Neural cell (in vitro differentiated cells): ENCODE measurements at regions not wholly inside any gene's neighbourhood (a gene's known extent, or its start where the extent isn't known, plus 50 kb on each side); places are given as distances from the start of the nearest gene placed in this dataset.

Experiments used
- H2AFZ ChIP-seq: fragments of 200-600, 300-800 bp; sonication (generic), shearing (Covaris generic); 2 replicates; pipeline ENCODE4 v1.6.0; 2014; ENCODE audit warnings: low read depth, mild to moderate bottlenecking, antibody characterized with exemption, low read length, moderate library complexity
- H3F3A ChIP-seq: fragments of 200-600 bp; shearing (Covaris generic); 2 replicates; pipeline ENCODE4 v1.6.1; 2016; ENCODE audit warnings: mild to moderate bottlenecking, moderate library complexity, mixed read lengths, antibody characterized with exemption, low read length; ENCODE audit not compliant: insufficient read depth, poor library complexity, severe bottlenecking
- H3K27ac ChIP-seq: fragments of 200-600, 300-800 bp; sonication (generic), shearing (Covaris generic); 2 replicates; pipeline ENCODE4 v1.5.1; 2014; ENCODE audit warnings: mild to moderate bottlenecking, low read length, moderate library complexity
- H3K27me3 ChIP-seq: fragments of 300-800, 200-600 bp; sonication (generic), shearing (Covaris generic); 2 replicates; pipeline ENCODE4 v1.6.0; 2014; ENCODE audit warnings: mild to moderate bottlenecking, low read depth, low read length, moderate library complexity; ENCODE audit not compliant: insufficient read depth
- H3K36me3 ChIP-seq: fragments of 300-800, 200-600 bp; sonication (generic), shearing (Covaris generic); 2 replicates; pipeline ENCODE4 v1.5.1; 2014; ENCODE audit warnings: mild to moderate bottlenecking, antibody characterized with exemption, low read length, moderate library complexity; ENCODE audit not compliant: insufficient read depth
- H3K4me2 ChIP-seq: fragments of 300-800, 200-600 bp; sonication (generic), shearing (Covaris generic); 2 replicates; pipeline ENCODE4 v1.6.0; 2014; ENCODE audit warnings: mild to moderate bottlenecking, low read length
- H3K4me3 ChIP-seq: fragments of 300-800, 200-600 bp; sonication (generic), shearing (Covaris generic); 2 replicates; pipeline ENCODE4 v1.5.1; 2014; ENCODE audit warnings: mild to moderate bottlenecking, low read length, moderate library complexity
- H3K79me2 ChIP-seq: fragments of 200-600 bp; shearing (Covaris generic); replicated peaks from 2 replicates; pipeline ENCODE4 v1.6.0; 2014; ENCODE audit warnings: mild to moderate bottlenecking, low read length, moderate library complexity; ENCODE audit not compliant: insufficient read depth
- H3K9ac ChIP-seq: fragments of 300-800, 200-600 bp; sonication (generic), shearing (Covaris generic); 2 replicates; pipeline ENCODE4 v1.6.1; 2016; ENCODE audit warnings: mild to moderate bottlenecking, low read length, mixed read lengths
- H3K9me2 ChIP-seq: fragments of 200-600 bp; shearing (Covaris generic); 2 replicates; pipeline ENCODE4 v1.6.1; 2016; ENCODE audit warnings: mild to moderate bottlenecking, low read length, mixed read lengths; ENCODE audit not compliant: insufficient read depth
- H3K9me3 ChIP-seq: fragments of 200-600, 300-800 bp; sonication (generic), shearing (Covaris generic); 2 replicates; pipeline ENCODE4 v1.6.1; 2016; ENCODE audit warnings: mild to moderate bottlenecking, mixed run types, low read length, moderate library complexity, mixed read lengths
- H4K20me1 ChIP-seq: fragments of 200-600 bp; shearing (Covaris generic); 2 replicates; pipeline ENCODE4 v1.6.1; 2016; ENCODE audit warnings: mild to moderate bottlenecking, mixed run types; ENCODE audit not compliant: insufficient read depth
- CTCF ChIP-seq: fragments of 450-650 bp; IDR thresholded peaks from 2 replicates; pipeline ENCODE4 v1.5.1; 2014; ENCODE audit warnings: antibody characterized with exemption, mild to moderate bottlenecking, moderate library complexity; ENCODE audit not compliant: poor library complexity, severe bottlenecking
- EP300 ChIP-seq: fragments of 450-650 bp; conservative IDR thresholded peaks from 2 replicates; pipeline ENCODE4 v1.6.1; 2014; ENCODE audit warnings: antibody characterized with exemption, mild to moderate bottlenecking, moderate library complexity; ENCODE audit not compliant: poor library complexity, severe bottlenecking
- EZH2 ChIP-seq: fragments of 200-600, 300-800 bp; shearing (Covaris generic), sonication (generic); IDR thresholded peaks from 2 replicates; pipeline ENCODE4 v1.6.1; 2014; ENCODE audit warnings: antibody characterized with exemption, low read length, borderline replicate concordance, mild to moderate bottlenecking; ENCODE audit not compliant: insufficient read depth, poor library complexity, severe bottlenecking
- MXI1 ChIP-seq: fragments of 450-650 bp; conservative IDR thresholded peaks from 2 replicates; pipeline ENCODE4 v1.6.1; 2014; ENCODE audit warnings: antibody characterized with exemption, mild to moderate bottlenecking; ENCODE audit not compliant: poor library complexity, severe bottlenecking
- POLR2AphosphoS5 ChIP-seq: IDR thresholded peaks from 2 replicates; pipeline ENCODE4 v1.6.1; 2012
- RAD21 ChIP-seq: fragments of 450-650 bp; conservative IDR thresholded peaks from 2 replicates; pipeline ENCODE4 v1.6.1; 2014; ENCODE audit warnings: antibody characterized with exemption, mild to moderate bottlenecking, moderate library complexity
- REST ChIP-seq: IDR thresholded peaks from 2 replicates; pipeline ENCODE4 v1.6.1; 2012; ENCODE audit warnings: borderline replicate concordance
- SMC3 ChIP-seq: fragments of 450-650 bp; conservative IDR thresholded peaks from 2 replicates; pipeline ENCODE4 v1.6.1; 2014; ENCODE audit warnings: antibody characterized with exemption, mild to moderate bottlenecking, moderate library complexity; ENCODE audit not compliant: poor library complexity
- TAF1 ChIP-seq: IDR thresholded peaks from 2 replicates; pipeline ENCODE4 v1.6.1; 2012; ENCODE audit warnings: low read depth

DNA sequence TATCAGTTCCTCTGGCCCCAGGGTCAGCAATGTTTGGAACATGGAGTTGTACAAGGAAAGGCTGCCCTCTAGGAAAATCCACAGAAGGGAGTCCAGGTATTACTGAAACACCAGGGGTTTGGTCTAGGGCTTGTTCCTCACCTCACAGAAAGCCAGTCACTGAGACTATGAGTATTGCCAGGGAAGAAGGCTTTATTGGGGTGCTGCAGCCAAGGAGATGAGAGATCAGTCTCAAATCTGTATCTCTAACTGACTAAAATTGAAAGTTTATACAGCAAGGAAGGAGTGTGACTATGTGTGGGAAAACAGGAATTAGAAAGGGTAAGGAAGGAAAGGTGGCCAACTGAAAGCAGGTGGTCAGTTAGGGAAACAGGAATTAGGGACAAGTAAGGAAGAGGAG lies 172.3 kb downstream of the LYPLAL1 start:
- Histone ChIP-seq H3K27me3 (no peaks in the 10 kb centered on the region), H3K4me2 (no peak overlapping the region), H3K9me3 (peaks cover 5% of the 10 kb centered on the region), H3F3A (no peaks in the 10 kb centered on the region), H3K9ac (no peak overlapping the region), H3K79me2 (no peaks in the 10 kb centered on the region), H3K4me3 (no peak overlapping the region), H3K36me3 (no peaks in the 10 kb centered on the region), H2AFZ (no peak overlapping the region), H3K9me2 (no peaks in the 10 kb centered on the region), H4K20me1 (no peaks in the 10 kb centered on the region), H3K27ac (no peak overlapping the region)
- TF ChIP-seq EP300, result no peak
- no peak for TF ChIP-seq SMC3
- no peak for TF ChIP-seq REST
- TF ChIP-seq EZH2, result no peak
- no peak for TF ChIP-seq RAD21
- TF ChIP-seq TAF1, result no peak
- no peak for TF ChIP-seq CTCF
- no peak for TF ChIP-seq MXI1
- TF ChIP-seq POLR2AphosphoS5, result no peak

DNA sequence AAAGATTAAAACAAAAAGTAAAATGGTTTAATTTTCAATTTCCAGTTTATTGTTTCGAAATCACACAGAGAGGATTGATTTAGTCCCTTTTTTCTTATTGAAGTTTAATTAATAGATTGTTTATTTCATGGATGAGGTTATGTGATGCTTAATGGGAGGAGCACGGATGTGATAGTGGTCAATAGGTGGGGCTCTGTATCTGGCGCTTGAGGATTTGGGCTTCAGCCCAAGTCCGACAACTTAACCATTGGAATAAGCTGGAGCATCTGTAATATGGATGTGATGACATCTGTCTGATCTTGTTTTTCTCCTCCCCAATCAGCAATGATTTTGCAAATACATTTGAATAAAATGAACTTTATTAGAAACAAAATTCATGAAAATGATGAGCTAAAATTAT lies 169.2 kb downstream of the LYPLAL1 start:
- Histone ChIP-seq H3F3A (no peaks in the 10 kb centered on the region), H3K4me3 (no peak overlapping the region), H2AFZ (no peak overlapping the region), H3K27ac (no peak overlapping the region), H3K79me2 (no peaks in the 10 kb centered on the region), H3K36me3 (no peaks in the 10 kb centered on the region), H3K9ac (no peak overlapping the region), H3K27me3 (no peaks in the 10 kb centered on the region), H3K9me2 (no peaks in the 10 kb centered on the region), H3K9me3 (peaks cover 5% of the 10 kb centered on the region), H3K4me2 (no peak overlapping the region), H4K20me1 (no peaks in the 10 kb centered on the region)
- TF ChIP-seq EZH2 (no peak), REST (no peak), RAD21 (no peak), POLR2AphosphoS5 (no peak)
